ENCODE measurements at regions not wholly inside any gene's neighbourhood (a gene's known extent, or its start where the extent isn't known, plus 50 kb on each side); places are given as distances from the start of the nearest gene placed in this dataset.
"Not testable (repeated sequence)": the region's sequence is repeated elsewhere in the genome, so short reads cannot be mapped to it uniquely, and the experiment has no call there.

- no peak for DNase-seq
These were observed 88.5 kb upstream of the CXorf66 start for GRCh38 chrX:140053846-140054245.

- no peak for DNase-seq
These were observed 85.6 kb upstream of the CXorf66 start for GRCh38 chrX:140050906-140051305.

- DNase-seq, result no peak
These were observed 75.1 kb upstream of the CXorf66 start for GRCh38 chrX:140040386-140040785.

- no peak for DNase-seq
These were observed 73.5 kb upstream of the CXorf66 start for GRCh38 chrX:140038842-140039241.

DNA sequence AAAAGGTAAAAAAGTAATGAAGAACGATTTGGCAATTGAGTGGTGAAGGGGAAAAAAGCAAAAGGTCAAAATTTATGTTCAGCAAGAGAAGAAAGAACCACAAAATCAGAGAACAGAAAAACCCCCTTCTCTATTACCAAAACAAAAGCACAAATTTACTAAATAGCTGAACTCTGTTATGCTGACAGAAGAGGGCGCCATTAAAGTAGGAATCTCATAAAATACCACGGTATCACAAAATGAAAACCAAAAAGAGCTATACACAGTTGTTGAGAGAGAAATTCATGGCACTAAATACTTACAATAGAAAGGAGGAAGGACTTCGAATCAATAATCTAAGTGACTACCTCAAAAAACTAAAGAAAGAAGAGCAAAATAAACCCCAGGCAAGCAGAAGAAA, 69.6 kb upstream of the CXorf66 start:
- DNase-seq, result no peak

GRCh38 chrX:140022482-140022881, 57.2 kb upstream of the CXorf66 start:
- no peak for DNase-seq

DNA sequence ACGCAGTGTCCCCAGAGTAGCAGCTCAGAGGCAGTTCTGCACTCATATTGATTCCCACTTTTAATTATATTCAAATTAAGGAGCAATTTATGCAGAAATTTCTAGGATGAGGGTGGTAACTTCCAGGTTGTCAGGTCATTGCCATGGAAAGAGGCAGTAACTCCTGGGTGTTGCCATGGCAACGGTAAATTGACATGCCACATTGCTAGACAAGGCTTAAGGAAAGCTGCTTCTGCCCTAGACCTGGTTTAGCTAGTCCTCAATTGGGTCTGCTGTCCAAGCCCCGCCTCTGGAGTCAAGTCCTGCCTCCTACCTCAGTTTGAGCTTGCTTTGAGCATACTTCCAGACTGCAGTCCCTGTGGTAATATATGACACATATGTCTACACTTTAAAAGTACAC, 53.8 kb upstream of the CXorf66 start:
- DNase-seq, result not testable (repeated sequence)

Data from activated CD4-positive, CD25-positive, alpha-beta regulatory T cell (primary cell).